ENCODE measurements at regions not wholly inside any gene's neighbourhood (a gene's known extent, or its start where the extent isn't known, plus 50 kb on each side); places are given as distances from the start of the nearest gene placed in this dataset.

DNA sequence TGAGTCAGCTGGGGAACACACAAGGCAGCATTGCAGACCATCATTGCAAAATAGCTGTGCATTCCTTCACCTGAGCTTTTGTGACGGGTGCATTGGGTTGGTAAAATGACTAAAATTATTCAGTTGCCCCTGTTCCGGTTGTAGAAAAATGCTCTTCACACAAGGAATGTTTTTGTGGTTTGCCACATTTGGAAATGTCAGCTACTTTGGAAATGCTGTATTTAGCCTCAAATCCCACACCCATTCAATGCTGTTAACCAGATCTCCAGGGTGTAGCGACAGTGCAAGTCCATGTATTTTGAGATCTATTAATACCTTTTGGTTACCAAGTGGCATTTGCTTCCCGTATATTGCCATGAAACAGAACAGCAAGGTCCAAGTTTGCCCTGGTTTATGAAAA lies 201.2 kb downstream of the FOXA2 start:
- DNase-seq (ENCODE audit: low read depth), result no peak
- Histone ChIP-seq H3K27me3 (ENCODE audit: control insufficient read depth, insufficient read depth, low read length) (no peaks in the 10 kb centered on the region), H3K36me3 (ENCODE audit: control insufficient read depth, insufficient read depth, low read length) (no peaks in the 10 kb centered on the region), H3K4me3 (ENCODE audit: low read depth, low read length) (no peak overlapping the region)
- TF ChIP-seq, protein P1, sequence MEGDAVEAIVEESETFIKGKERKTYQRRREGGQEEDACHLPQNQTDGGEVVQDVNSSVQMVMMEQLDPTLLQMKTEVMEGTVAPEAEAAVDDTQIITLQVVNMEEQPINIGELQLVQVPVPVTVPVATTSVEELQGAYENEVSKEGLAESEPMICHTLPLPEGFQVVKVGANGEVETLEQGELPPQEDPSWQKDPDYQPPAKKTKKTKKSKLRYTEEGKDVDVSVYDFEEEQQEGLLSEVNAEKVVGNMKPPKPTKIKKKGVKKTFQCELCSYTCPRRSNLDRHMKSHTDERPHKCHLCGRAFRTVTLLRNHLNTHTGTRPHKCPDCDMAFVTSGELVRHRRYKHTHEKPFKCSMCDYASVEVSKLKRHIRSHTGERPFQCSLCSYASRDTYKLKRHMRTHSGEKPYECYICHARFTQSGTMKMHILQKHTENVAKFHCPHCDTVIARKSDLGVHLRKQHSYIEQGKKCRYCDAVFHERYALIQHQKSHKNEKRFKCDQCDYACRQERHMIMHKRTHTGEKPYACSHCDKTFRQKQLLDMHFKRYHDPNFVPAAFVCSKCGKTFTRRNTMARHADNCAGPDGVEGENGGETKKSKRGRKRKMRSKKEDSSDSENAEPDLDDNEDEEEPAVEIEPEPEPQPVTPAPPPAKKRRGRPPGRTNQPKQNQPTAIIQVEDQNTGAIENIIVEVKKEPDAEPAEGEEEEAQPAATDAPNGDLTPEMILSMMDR (IDR thresholded peaks at IDR 0.05; ENCODE audit: insufficient read depth, low read depth, low read length), result no peak
- CTCF ChIA-PET, result interaction anchor here (0.8 kb wide), 1 partner anchor 20 kb away, joined by 3 read pairs; no protein-coding TSS in a partner anchor
- POLR2A ChIA-PET, result no interaction called here

GRCh38 chr20:22382742-22383141 lies 201.6 kb downstream of the FOXA2 start:
- CTCF ChIA-PET, result interaction anchor here (0.8 kb wide), 1 partner anchor 20 kb away, joined by 3 read pairs; no protein-coding TSS in a partner anchor

DNA sequence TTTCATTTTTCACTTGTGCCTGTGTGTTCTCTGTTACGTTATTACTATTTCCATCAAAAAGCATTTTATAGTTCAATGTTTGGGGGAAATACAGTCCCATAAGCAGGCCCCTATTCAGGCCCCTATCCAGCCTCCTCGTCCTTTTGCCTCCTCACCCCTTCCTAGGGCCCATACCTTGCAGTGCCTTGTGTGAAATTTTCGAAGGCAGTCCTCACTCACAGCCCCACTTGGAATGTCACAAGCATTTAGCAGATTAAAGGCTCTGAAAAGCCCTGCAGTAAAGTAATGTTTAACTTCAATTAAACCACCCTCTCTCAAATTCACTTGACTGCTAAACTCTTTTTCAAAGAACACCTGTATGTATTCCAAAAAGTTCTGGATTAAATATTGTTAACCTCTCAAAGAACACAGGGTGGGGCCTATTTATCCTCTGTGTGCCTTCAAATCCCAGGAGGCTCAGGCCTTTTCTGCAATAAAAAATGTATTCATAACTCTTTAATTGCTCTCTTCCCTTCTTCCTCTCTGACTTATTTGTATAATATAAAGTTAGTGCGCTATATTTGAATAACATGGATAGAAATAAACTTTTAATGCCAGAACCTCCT lies 202.5 kb downstream of the FOXA2 start:
- Histone ChIP-seq H3K4me3 (ENCODE audit: low read depth, low read length) (no peak overlapping the region), H3K27me3 (ENCODE audit: control insufficient read depth, insufficient read depth, low read length) (no peaks in the 10 kb centered on the region), H3K36me3 (ENCODE audit: control insufficient read depth, insufficient read depth, low read length) (no peaks in the 10 kb centered on the region)
- TF ChIP-seq, protein P1 (IDR thresholded peaks at IDR 0.05; ENCODE audit: insufficient read depth, low read depth, low read length), result no peak
- CTCF ChIA-PET, result interaction anchor here (0.7 to 0.8 kb wide), 2 partner anchors 21 to 1442 kb away, joined by 3 read pairs; no protein-coding TSS in a partner anchor
- POLR2A ChIA-PET, result no interaction called here
- no peak for DNase-seq (ENCODE audit: low read depth)

More at GRCh38 chr20:22382742-22383141, 201.6 kb downstream of the FOXA2 start:
- Histone ChIP-seq H3K4me3 (ENCODE audit: low read depth, low read length) (no peak overlapping the region), H3K36me3 (ENCODE audit: control insufficient read depth, insufficient read depth, low read length) (no peaks in the 10 kb centered on the region), H3K27me3 (ENCODE audit: control insufficient read depth, insufficient read depth, low read length) (no peaks in the 10 kb centered on the region)
- POLR2A ChIA-PET, result no interaction called here
- DNase-seq (ENCODE audit: low read depth), result no peak
- TF ChIP-seq, protein P1 (IDR thresholded peaks at IDR 0.05; ENCODE audit: insufficient read depth, low read depth, low read length), result no peak

GRCh38 chr20:22379472-22379871 lies 204.9 kb downstream of the FOXA2 start:
- DNase-seq (ENCODE audit: low read depth), result no peak
- TF ChIP-seq, protein P1 (IDR thresholded peaks at IDR 0.05; ENCODE audit: insufficient read depth, low read depth, low read length), result no peak
- no peak overlapping the region for H3K4me3 ChIP-seq (ENCODE audit: low read depth, low read length)
- ChIA-PET CTCF (no interaction called here), POLR2A (no interaction called here)
- no peaks in the 10 kb centered on the region for H3K36me3 ChIP-seq (ENCODE audit: control insufficient read depth, insufficient read depth, low read length)
- H3K27me3 ChIP-seq (ENCODE audit: control insufficient read depth, insufficient read depth, low read length), result no peaks in the 10 kb centered on the region

DNA sequence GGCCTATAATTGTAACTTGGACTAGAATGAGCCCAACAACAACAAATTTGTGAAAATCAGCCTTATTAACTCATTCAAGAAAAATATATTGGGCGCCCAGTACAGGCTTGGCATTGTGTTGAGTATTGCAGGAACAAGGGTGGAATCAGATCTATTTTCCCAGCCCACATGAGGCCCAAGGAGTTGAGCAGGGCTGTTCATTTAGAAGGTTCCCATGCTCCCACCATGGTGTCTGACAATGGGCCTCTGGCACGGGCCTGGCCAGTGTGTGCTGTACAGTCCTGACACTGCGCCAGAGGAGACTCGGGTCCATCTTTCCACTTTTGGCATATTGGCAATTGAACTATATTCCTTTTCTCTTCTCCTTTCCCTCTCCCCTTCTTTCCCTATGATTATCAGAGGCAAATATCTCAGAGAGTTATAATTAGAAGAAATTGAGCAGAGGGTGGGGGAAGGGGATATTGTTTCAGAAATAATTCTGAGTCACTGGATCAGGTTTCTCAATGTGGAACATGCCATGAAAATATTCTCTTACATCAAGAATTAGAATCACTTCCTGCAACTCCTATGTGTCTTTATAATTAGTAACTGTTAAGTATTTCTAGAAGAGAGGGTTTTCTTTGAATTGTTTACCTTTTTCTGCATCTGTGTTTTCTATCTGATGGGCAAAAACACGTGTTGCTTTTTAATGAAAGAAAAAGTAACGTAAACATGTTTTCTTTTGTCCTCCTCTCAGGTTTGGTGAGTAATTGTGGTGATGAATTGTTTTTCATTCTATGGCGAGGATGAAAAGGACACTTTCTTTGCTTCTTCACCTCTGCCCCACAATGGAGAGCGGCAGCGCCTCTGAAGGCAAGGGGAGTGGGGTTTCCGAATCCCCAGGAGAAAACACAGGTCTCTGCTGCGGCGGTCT lies 209.4 kb downstream of the FOXA2 start:
- Histone ChIP-seq H3K27me3 (ENCODE audit: control insufficient read depth, insufficient read depth, low read length) (no peaks in the 10 kb centered on the region), H3K4me3 (ENCODE audit: low read depth, low read length) (no peak overlapping the region), H3K36me3 (ENCODE audit: control insufficient read depth, insufficient read depth, low read length) (no peaks in the 10 kb centered on the region)
- ChIA-PET POLR2A (no interaction called here), CTCF (no interaction called here)
- TF ChIP-seq, protein P1 (IDR thresholded peaks at IDR 0.05; ENCODE audit: insufficient read depth, low read depth, low read length), result no peak
- no peak for DNase-seq (ENCODE audit: low read depth)

All from BJ (cell line).